Type B pancreatic cell (in vitro differentiated cells): ENCODE measurements at regions not wholly inside any gene's neighbourhood (a gene's known extent, or its start where the extent isn't known, plus 50 kb on each side); places are given as distances from the start of the nearest gene placed in this dataset.
"Not testable (repeated sequence)": the region's sequence is repeated elsewhere in the genome, so short reads cannot be mapped to it uniquely, and the experiment has no call there.

Source experiments
- DNase-seq: peaks from one replicate; pipeline ENCODE4 v3.0.0; 2021; ENCODE audit warnings: mixed read lengths; ENCODE audit not compliant: unreplicated experiment; ENCODE audit errors: extremely low spot score
- H3K27ac Mint-ChIP-seq: 2 replicates; pipeline ENCODE4 v1.8.0; 2021; ENCODE audit warnings: mild to moderate bottlenecking, mixed read lengths
- H3K27me3 Mint-ChIP-seq: 2 replicates; pipeline ENCODE4 v1.8.0; 2021; ENCODE audit warnings: mixed read lengths
- H3K36me3 Mint-ChIP-seq: 2 replicates; pipeline ENCODE4 v1.8.0; 2021; ENCODE audit warnings: mixed read lengths
- H3K4me1 Mint-ChIP-seq: one replicate; pipeline ENCODE4 v1.8.0; 2021; ENCODE audit warnings: mixed read lengths; ENCODE audit not compliant: unreplicated experiment
- H3K4me3 Mint-ChIP-seq: 2 replicates; pipeline ENCODE4 v1.8.0; 2021; ENCODE audit warnings: mild to moderate bottlenecking, mixed read lengths
- H3K9me3 Mint-ChIP-seq: 2 replicates; pipeline ENCODE4 v1.8.0; 2021; ENCODE audit warnings: mixed read lengths
- TF ChIP-seq, protein P1 (sequence below): fragments of 200-600 bp; sonication (generic); conservative IDR thresholded peaks from 2 replicates; pipeline ENCODE4 v1.5.0; 2021; ENCODE audit warnings: antibody characterized with exemption, mild to moderate bottlenecking

DNA sequence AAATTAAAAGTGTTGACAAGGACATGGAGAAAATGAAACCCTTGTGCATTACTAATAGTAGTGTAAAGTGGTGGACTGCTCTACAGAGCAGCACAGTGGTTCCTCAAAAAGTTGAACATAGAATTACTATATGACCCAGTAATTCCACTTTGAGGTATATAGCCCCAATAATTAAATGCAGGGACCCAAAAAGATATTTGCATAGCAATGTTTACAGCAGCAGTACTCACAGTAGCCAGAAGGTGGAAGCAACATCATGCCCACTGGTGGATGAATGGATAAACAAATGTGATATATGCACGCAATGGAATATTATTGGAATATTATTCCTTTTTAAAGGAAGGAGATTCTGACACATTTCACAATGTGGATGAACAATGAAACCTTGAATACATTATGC lies 121.3 kb downstream of the POTEH start:
- not testable (repeated sequence) for H3K36me3 Mint-ChIP-seq, H3K9me3 Mint-ChIP-seq
- TF ChIP-seq, protein P1, sequence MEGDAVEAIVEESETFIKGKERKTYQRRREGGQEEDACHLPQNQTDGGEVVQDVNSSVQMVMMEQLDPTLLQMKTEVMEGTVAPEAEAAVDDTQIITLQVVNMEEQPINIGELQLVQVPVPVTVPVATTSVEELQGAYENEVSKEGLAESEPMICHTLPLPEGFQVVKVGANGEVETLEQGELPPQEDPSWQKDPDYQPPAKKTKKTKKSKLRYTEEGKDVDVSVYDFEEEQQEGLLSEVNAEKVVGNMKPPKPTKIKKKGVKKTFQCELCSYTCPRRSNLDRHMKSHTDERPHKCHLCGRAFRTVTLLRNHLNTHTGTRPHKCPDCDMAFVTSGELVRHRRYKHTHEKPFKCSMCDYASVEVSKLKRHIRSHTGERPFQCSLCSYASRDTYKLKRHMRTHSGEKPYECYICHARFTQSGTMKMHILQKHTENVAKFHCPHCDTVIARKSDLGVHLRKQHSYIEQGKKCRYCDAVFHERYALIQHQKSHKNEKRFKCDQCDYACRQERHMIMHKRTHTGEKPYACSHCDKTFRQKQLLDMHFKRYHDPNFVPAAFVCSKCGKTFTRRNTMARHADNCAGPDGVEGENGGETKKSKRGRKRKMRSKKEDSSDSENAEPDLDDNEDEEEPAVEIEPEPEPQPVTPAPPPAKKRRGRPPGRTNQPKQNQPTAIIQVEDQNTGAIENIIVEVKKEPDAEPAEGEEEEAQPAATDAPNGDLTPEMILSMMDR = peak; percentile 26

DNA sequence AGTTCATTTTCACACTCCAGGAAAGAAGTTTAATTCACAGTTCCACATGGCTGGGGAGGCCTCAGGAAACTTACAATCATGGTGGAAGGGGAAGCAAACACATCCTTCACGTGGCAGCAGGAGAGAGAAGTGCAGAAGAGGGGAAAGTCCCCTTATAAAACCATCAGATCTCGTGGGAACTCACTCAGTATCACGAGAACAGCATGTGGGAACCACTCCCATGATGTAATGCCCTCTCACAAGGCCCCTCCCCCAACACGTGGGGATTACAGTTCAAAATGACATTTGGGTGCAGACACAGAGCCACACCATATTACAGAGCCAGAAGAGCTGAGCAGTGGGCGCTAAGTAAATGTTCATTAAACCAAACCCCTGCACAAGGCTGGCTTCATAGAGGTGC lies 126.0 kb downstream of the POTEH start:
- not testable (repeated sequence) for H3K4me1 Mint-ChIP-seq, DNase-seq, H3K9me3 Mint-ChIP-seq, H3K27ac Mint-ChIP-seq, H3K4me3 Mint-ChIP-seq, H3K27me3 Mint-ChIP-seq, H3K36me3 Mint-ChIP-seq

More for the DNA sequence above, 121.3 kb downstream of the POTEH start:
- H3K4me1 Mint-ChIP-seq, H3K27me3 Mint-ChIP-seq, H3K27ac Mint-ChIP-seq, DNase-seq, H3K4me3 Mint-ChIP-seq: not testable (repeated sequence)

DNA sequence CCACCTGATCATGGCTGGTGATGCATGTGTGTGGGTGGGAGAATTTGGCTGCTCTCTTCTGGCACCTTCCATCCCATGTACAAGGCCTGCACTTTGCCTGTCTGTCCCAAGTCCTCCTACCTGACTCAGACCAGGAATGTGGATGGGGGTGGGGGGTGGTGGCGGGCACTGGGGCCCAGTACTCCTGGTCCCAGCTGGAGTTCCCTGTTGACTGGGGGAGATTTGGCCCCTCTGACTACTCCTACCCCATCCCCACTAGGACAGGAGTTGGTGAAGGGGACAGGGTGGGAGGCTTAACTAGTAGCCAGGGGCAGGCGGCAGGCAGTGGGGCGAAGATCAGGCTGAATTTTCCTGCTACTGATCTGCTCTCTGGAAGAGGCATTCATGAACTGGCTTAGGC lies 126.6 kb downstream of the POTEH start:
- not testable (repeated sequence) for H3K27me3 Mint-ChIP-seq, H3K4me3 Mint-ChIP-seq, H3K27ac Mint-ChIP-seq, H3K4me1 Mint-ChIP-seq, DNase-seq, H3K9me3 Mint-ChIP-seq, H3K36me3 Mint-ChIP-seq

DNA sequence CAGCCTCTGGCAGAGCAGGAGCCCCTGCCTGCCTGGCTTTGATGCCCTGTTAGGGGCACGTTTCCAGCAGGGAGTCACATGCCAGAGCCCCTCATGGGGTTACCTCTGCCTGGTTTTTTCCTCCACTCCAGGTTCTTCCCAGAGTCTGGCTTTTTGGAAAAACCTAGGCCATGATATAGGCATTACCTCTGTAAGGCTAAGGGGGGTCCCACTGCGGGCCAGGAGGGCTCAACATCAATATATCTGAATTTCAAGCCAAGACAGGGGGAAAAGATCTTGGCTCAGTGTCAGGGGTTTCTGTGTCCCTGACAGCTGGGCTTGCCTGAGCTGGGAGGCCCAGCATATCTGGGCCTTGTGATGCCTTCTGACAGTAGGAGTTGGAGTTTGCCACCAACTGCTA lies 127.4 kb downstream of the POTEH start:
- not testable (repeated sequence) for DNase-seq, H3K27me3 Mint-ChIP-seq, H3K27ac Mint-ChIP-seq, H3K36me3 Mint-ChIP-seq, H3K4me3 Mint-ChIP-seq, H3K4me1 Mint-ChIP-seq, H3K9me3 Mint-ChIP-seq

DNA sequence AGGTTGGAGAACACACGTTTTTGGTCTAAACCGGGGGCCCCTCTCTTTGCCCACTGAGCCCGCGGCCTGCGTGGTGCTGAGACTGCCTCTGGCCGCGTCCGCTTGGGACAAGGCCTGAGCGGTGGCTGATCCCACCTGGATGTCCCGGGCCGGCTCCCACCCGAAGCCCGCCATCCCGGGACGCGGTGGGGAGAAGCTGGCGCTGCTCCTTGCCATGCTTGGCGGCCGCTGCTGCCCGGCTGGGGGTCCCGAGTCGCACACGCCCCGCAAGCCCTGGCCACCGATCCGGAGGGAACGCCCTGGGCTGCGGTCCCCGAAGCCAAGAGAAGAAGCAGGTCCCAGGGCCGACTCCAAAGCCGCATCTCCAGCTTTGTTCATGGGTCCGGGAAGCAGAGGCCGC lies 130.1 kb downstream of the POTEH start:
- not testable (repeated sequence) for H3K27me3 Mint-ChIP-seq, H3K9me3 Mint-ChIP-seq, H3K4me3 Mint-ChIP-seq, H3K27ac Mint-ChIP-seq, H3K4me1 Mint-ChIP-seq, DNase-seq, H3K36me3 Mint-ChIP-seq

DNA sequence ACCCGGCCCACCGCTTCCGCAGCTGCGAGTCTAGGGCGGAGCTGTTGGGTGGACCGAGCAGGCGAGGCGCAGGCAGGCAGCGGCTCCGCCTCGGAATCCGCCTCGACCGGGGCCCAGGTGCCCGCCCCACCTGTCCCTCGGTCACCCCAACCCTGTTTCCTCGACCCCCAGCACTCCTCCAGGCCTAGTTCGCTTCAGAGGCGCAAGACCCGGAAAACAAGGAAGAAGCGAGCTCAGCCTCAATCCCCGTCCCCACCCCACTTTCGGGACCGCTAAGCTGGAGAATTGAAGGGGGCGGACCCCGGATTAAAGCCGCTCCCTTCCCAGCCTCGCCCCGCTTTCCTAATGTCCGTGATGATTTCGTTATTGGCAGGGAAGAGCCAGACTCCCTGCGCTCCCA lies 131.3 kb downstream of the POTEH start:
- H3K27me3 Mint-ChIP-seq, H3K9me3 Mint-ChIP-seq, DNase-seq, H3K27ac Mint-ChIP-seq, H3K4me1 Mint-ChIP-seq, H3K36me3 Mint-ChIP-seq, H3K4me3 Mint-ChIP-seq: not testable (repeated sequence)

DNA sequence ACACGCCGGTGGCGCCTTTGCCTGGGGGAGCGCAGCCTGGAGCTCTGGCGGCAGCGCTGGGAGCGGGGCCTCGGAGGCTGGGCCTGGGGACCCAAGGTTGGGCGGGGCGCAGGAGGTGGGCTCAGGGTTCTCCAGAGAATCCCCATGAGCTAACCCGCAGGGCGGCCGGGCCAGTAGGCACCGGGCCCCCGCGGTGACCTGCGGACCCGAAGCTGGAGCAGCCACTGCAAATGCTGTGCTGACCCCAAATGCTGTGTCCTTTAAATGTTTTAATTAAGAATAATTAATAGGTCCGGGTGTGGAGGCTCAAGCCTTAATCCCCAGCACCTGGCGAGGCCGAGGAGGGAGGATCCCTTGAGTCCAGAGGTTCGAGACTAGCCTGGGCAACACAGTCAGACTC lies 132.2 kb downstream of the POTEH start:
- not testable (repeated sequence) for H3K36me3 Mint-ChIP-seq, H3K27me3 Mint-ChIP-seq, H3K27ac Mint-ChIP-seq, H3K4me1 Mint-ChIP-seq, DNase-seq, H3K4me3 Mint-ChIP-seq, H3K9me3 Mint-ChIP-seq

DNA sequence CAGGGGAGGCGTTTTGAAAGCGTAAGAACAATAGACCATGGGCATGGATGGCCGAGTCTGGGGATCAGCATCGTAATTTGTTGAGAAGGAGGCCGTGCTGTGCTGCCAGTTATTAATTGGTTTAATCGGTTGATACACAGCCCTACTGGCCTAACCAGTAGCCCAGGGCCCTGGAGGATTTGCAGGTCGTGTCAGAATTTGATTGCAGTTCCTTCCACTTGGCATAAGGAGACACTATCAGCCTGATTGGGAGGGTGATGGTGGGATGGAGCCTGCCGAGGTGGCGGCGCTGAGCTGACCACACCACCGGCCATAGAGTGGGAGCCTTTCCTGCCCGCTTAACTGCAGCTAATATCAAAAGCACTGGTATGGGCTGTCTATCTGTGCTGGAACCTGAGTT lies 133.4 kb downstream of the POTEH start:
- not testable (repeated sequence) for H3K4me3 Mint-ChIP-seq, H3K27me3 Mint-ChIP-seq, DNase-seq, H3K36me3 Mint-ChIP-seq, H3K27ac Mint-ChIP-seq, H3K9me3 Mint-ChIP-seq, H3K4me1 Mint-ChIP-seq

DNA sequence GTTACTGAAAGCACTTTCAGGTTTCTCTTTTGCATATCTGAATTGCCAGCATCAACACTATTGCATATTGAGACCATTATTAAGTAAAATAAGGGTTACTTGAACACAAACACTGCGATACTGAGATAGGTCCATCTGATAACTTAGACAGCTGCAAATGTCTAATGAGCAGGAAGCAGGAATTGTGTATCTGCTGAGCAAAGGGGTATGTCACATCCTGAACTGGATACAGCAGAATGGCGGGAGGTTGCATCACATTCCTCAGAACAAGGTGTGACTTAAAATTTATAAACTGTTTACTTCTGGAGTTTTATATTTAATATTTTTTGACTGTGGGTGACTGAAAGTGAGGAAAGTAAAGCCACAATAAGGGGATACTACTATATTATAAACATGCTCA lies 142.4 kb downstream of the POTEH start:
- H3K27ac Mint-ChIP-seq, H3K4me3 Mint-ChIP-seq, H3K27me3 Mint-ChIP-seq, H3K4me1 Mint-ChIP-seq, H3K9me3 Mint-ChIP-seq, H3K36me3 Mint-ChIP-seq, DNase-seq: not testable (repeated sequence)

DNA sequence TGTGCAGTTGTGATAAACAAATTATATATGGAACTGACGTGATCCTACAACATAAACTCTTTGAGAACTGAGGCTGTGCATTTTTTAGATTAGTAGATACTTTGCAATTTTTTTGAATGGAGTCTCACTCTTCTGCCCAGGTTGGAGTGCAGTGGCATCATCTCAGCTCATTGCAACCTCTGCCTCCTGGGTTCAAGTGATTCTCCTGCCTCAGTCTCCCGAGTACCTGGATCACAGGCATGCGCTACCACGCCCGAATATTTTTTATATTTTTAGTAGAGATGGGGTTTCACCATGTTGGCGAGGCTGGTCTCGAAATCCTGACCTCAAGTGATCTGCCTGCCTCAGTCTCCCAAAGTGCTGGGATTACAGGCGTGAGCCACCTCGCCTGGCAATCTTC lies 145.9 kb downstream of the POTEH start:
- not testable (repeated sequence) for H3K27ac Mint-ChIP-seq, DNase-seq, H3K4me3 Mint-ChIP-seq, H3K9me3 Mint-ChIP-seq, H3K27me3 Mint-ChIP-seq, H3K4me1 Mint-ChIP-seq, H3K36me3 Mint-ChIP-seq

DNA sequence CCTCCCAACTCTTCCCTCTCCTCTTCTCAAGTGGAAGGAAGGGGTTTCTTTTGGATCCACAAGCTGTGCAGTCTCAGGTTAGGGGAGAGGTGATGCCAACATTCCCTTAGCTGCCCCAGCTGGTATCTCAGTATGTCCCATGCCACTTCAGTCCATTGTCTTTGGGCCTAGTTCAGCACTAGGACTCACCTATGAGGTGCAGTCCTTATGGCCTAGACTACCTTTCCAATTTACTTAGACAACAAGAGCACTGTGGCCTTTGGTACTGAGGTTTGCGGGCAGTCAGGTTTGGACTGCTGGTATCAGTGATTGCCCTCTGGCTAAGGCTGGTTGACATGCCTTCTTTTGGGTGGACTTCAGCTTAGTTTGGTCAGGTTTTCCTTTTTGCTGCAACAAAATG lies 159.9 kb downstream of the POTEH start:
- not testable (repeated sequence) for DNase-seq, H3K9me3 Mint-ChIP-seq, H3K4me3 Mint-ChIP-seq, H3K27me3 Mint-ChIP-seq, H3K4me1 Mint-ChIP-seq, H3K36me3 Mint-ChIP-seq, H3K27ac Mint-ChIP-seq

DNA sequence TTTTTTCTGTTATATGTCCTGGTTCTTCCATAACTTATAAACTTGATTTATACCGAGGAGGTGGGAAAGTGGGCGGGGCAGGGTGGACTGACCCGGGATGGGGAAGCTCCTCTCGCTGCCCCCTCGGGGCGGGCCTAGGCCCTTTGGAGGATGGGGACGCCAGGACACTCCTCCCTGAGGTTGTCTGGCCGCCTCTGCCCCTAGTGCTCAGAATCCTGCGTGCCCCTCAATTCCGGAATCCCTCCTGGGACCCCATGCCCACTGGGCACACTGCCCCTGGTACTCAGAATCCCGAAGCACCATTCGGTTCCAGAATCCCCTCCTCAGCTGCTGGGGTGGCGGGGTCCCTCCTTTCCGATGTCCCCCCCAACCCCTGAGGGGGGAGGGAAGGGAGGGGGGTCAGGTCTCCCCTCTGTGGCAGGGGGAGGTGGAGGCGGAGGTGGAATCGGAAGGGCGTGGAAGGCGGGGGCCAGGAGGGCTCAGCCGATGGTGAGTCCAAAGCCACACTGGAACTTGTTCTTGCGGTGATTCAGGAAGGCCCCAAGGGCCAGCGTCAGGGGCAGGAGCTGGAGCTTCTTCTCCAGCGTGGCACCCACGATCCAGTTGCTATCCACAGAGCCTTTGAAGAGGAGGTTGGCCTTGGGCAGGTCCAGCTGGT lies 164.0 kb downstream of the POTEH start:
- DNase-seq, H3K4me3 Mint-ChIP-seq, H3K9me3 Mint-ChIP-seq, H3K4me1 Mint-ChIP-seq, H3K27ac Mint-ChIP-seq, H3K27me3 Mint-ChIP-seq, H3K36me3 Mint-ChIP-seq: not testable (repeated sequence)

DNA sequence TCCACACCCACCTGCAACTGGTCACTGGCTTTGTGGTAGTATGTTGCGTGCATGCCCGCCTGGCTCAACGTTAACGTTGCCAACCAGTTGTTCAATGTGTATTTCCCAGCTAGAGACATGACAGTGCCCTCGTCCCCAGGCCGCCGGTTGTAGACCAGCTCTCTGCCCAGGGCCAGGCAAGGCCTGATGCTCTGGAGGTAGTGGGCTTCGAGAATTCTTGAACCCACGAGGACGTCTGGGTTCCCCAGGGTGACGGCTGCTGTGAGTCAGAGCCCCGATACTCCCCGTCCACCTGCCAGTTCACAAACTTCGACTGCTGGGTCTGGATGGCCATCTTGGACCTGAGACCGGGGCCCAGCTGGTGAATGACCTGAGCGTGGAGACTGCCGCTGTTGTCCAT lies 164.6 kb downstream of the POTEH start:
- H3K27me3 Mint-ChIP-seq, H3K9me3 Mint-ChIP-seq, H3K27ac Mint-ChIP-seq, H3K4me1 Mint-ChIP-seq, H3K4me3 Mint-ChIP-seq, H3K36me3 Mint-ChIP-seq: not testable (repeated sequence)
- peak; percentile 74 for DNase-seq

DNA sequence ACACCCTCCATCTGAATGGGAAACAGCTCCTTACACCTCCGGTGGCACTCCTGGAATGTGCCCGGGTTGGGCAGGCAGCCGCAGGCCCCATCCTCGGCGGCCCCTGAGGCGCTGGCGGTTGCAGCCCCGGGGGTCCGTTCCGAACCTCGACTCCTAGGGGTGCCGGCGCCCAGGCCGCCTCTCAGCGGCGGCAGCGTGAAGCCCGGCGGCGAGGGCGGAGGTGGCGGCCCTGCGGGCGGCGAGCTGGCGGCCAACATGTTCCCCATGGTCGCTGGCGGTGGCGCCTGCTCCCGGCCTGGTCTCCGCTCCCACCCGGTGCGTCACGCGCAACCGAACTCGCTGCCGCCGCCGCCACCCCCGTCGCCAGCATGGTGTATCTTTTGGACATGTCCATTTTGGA lies 165.2 kb downstream of the POTEH start:
- H3K27me3 Mint-ChIP-seq, H3K9me3 Mint-ChIP-seq, DNase-seq, H3K4me1 Mint-ChIP-seq, H3K36me3 Mint-ChIP-seq, H3K27ac Mint-ChIP-seq, H3K4me3 Mint-ChIP-seq: not testable (repeated sequence)
